Stimulated activated CD4-positive, alpha-beta T cell treated with anti-CD3 and anti-CD28 coated beads, TNF-alpha, amount 100 ng/mL, for 1 hour (primary cell): ENCODE measurements at regions not wholly inside any gene's neighbourhood (a gene's known extent, or its start where the extent isn't known, plus 50 kb on each side); places are given as distances from the start of the nearest gene placed in this dataset.
A peak's percentile ranks its signal among the peaks of the same experiment; 100 is the strongest.

ENCODE experiments used
- DNase-seq, 3 donors: peaks; one replicate each; pipeline ENCODE4 v3.0.0-alpha.2; 2020; ENCODE audit warnings: low read depth in 3 of 3, low spot score in 1 of 3

DNA sequence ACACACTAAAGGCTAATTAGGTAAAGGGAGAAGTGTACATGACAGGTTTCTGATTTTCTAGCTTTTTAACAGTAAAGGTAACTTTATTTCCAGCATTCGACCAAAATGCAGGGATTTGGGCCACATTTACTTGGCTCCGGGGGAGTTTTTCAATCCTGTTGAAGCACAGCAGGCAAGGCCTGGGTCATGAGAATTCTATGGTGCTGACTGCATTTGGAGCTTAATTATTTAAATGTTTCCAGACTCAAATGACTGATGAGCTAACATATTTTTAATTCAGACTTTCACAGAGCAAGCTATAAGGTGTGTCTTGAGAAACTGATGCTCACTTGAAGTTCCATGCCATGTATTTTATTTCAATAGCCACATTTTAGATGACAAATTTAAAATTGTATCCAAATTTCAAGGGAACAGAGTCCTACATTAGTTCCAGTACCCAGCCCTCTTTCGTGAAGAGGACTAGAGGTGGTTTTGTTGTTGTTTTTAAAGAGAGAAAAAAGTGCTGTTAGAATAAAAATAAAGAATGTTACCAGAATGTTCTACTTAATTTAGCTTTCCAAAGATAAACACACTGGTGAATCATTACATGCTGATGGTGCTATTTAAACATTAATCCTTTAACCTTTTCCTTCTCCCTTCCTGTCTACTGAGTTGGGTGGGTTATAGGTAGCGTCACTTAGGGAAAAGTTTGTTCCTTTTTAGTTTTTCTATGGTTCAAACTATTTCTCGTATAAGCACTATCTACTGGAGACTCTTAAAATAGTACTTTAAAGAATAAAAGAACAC lies 82.3 kb upstream of the PHACTR2 start:
- DNase-seq, result no peak

DNA sequence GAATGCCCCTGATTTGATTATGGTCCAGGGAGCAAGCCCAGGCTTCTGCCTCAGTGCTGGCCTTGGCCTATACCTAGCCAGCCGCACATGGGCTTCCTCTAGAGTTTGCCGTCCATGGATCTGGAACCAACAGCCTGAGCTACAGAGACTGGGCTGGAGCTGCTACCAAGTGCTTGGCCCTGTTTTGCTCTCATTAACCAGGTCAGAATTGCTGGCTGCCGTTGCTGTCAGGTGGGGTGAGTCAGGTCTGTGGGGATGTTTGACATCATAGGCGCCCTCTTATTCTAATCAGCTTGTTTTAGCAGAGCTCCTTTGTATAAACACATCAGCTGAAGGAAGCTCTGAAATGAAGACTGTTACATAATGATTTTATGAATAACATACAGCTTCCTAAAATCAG lies 83.1 kb upstream of the PHACTR2 start:
- DNase-seq, result no peak

DNA sequence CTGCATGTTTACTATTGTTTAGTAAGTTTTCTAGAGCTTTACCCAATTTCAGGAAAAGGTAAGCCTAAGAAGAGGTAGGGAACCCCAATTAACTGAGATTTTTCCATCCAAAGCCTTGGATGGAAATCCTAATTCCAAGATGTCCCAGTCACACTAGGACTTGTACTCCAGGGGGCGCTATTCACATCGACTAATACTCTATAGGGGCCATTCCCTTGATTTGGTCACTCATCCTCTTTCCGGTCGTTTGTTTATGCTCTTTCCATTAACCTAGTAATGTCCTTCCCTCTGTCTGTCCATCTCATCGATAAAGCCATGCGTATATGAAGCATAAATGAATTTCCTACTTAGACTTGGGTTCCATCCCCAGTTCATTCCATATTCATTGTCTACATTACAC lies 80.8 kb upstream of the FUCA2 start:
- DNase-seq, result no peak

DNA sequence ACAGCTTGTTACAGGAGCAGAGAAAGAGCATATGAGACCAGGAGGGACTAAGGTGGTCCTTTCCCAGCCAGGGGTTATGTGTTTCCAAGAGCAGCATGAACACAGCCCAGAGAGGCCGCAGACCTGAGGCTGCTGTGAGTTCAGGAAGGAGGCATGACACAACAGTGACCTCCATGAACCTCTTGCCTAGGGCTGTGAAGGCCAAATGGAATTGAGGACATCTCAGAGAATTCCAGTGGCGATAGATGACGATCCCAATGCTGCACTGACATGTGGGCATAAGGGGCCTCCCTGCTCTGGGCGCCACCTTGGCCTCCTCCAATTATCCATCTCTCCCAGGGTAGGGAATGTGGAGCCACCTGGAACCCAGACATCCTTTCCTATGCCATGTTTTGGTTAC lies 79.9 kb upstream of the FUCA2 start:
- no peak for DNase-seq

DNA sequence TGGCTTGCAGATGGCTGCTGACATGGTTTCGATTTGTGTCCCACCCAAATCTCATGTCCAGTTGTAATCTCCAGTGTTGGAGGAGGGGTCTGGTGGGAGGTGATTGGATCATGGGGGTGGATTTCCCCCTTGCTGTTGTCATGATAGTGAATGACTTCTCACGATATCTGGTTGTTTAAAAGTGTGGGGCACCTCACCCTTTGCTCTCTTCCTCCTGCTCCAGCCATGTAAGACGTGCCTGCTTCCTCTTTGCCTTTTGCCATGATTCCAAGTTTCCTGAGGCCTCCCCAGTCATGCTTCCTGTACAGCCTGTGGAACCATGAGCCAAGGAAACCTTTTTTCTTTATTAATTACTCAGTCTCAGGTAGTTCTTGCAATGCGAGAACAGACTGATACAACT lies 77.6 kb upstream of the FUCA2 start:
- no peak for DNase-seq

DNA sequence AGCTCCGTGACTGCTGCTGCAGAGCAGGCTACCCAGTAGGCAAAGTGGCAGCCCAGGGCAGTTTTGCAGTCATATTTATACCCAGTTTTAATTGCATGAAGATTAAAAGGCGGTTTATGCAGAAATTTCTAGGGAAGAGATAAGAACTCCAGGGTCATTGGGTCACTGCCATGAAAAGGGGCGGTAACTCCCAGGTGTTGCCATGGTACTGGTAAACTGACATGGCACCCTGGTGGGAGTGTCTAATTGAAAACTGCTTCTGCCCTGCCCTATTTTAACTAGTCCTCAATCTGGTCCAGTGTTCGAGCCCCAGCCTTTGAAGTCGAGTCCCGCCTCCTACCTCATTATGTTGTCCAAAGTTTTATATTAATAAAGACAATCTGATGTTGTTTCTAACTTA lies 75.0 kb upstream of the FUCA2 start:
- DNase-seq, result no peak

DNA sequence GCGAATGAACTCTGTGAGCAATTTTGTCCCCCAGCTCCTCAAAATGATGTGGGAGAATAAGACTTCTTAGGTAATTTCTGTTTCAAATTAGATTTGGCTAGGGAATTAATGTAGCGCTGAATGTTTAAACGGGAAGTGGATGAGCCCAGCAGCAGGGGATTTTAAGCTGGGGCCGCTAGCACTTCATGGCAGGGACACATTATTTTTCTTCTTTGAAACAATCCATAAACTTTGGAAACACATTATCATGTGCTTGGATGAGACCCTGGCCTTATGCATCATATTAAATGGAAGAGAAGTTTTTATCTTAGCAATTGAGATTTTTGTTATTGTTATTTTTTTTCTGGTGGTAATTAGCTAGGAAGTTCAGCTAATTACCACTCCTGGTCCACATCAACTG lies 74.2 kb upstream of the FUCA2 start:
- DNase-seq, result no peak

DNA sequence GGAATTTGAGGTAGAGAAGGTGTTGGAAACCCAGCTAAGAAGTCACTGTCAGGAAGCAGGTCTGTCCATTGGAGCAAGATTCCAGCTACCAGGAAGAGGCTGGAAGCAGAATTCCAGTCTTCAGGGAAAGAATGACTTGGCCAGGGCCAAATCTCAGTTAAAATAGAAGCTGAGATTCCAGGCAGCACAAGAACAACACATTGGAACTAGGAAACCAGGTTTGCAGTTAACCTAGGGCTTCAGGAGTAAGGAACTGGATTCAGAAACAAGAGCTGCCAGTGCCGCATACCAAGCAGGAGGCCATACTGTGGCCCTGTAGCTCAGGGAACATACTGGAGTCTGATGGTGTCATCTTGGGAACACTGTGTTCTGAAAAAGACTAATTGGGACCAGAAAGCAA lies 73.7 kb upstream of the FUCA2 start:
- DNase-seq, result no peak

DNA sequence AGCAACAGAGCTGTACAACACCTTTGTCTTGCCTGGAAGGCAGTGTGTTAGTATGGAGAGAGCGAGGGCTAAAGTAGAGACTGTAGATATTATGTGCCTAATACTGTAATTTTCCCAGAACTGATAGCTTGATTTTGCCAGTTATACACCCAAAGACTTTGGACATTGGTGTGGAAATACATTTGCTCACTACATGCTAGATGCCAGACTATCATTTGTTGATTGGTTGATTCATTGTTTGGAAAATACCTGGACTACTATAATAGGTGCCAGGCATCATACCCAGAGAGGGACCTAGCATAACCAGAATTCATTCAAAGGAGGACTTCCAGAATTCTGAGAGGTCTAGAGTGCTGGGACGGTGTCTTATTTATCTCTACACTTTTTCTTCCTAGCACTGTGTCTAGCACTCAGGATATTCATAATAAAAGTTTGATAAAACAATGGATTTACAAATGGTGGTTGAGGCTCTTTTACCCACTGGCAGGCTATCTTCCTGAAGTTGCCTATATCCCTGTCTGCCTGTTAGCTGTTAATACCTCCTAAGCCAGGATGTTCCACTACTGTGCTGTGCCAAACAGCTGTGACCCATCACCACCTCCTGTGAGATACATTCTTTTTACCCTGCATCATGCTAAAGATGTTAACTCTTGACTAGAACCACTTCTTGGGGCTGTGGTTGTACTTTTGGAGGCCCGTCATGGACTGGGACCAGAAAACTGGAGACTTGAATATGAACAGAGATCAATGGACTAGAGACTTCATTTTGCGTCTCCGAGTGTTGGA lies 72.2 kb upstream of the FUCA2 start:
- no peak for DNase-seq

DNA sequence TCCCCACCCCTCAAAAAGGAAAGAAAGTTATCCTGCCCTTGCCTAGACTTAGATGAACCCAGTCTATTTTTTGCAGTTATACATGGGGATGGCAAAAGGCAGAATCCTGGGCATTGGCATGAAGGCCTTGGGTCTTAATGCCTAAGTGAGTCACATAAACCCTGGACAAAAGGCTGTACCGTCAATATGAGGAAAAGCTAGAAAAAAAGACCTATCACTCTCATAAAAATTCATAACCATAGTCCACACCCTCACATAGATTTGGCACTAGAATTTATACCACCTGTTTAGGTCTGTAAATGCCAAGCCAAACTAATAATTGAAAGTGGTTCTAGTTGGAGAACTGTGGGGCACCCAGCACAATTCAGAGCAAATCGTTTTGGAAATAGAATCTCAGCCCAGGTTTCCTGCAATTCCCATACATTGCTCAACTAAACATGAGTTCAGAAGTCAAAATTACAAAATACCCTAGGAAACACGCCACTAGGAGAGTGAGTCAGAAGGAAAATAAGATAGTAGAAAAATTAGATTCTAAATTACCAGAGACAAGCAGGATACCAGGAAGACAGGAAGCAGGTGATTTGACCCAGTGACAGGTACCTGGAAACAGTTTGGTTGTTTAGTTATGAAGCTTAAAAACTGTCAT lies 70.4 kb upstream of the FUCA2 start:
- no peak for DNase-seq

DNA sequence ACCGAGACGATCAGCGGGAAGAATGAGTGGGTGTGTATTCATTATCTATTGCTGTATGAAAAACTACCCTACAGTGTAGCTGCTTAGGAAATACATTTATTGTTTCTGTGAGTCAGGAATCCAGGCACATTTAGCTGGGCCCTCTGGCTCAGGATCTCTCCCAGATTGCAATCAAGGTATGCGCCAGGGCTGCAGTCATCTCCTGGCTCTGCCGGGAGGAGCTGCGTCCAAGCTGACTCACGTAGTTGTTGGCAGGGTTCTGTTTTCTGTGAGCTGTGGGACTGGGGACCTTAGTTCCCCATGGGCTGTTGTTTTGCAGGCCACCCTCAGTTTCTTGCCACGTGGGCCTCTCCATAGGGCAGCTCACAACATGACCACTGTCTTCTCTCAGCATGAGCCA lies 68.2 kb upstream of the FUCA2 start:
- DNase-seq, result no peak

DNA sequence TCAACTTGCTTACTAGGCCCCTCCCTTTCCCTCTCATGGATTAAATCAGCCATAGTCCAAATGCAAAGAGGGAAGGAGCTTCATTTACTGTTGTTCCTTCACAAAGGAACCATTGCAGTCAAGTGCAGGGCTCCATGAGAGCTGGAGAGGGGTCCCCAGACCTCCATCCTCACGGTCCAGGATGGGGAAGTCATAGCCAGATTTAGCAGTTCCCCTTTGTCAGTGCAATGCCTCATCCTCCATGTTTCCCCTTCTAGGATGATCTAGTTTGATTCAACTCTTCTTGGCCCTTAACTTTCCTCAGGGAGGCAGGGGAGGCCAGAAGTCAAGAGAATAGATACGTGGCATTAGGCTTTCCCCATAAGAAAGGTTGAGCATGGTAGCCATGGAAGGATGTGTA lies 66.5 kb upstream of the FUCA2 start:
- no peak for DNase-seq

DNA sequence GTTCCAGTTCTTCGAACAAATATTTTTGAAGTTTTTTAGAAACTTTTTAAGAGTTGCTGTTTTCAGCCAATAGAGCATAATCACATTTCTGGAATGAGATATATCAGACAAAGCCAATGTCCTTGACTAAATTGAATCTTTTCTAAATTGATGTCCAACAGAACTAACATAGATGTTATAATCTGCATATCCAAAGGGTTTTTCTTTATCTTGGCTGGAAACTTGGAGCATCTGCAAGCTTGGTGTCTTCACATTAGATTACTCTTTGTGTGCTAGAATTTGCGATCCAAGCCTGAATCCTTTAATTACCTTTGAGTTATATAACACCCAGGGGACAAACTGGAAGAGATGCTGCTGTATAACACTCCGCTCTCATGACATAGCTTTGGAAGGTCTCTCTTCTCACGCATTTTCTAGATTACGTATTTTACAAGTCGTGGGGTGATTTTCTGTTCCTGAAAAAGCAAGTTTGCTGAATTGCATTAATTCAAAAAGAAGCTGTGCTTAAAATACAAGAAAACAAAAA lies 64.4 kb upstream of the FUCA2 start:
- DNase-seq, result no peak

DNA sequence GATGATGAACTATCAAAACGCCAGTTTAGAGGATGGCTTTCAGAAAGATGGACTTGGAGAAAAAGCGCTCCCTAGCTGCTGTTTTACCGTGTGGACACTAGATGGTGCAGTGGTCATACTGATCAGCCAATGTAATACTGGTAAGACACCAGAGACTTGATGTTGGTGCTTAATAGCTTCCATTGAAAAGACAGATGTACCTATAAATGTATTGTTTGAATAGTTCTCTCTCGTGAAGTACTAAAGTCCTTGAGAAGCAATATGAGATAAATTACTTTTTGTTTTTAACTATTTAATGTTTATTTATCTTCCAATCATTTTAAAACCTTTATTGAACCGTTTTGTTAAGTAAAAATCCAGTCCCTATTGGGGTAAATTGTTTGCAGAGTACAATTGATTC lies 63.9 kb upstream of the FUCA2 start:
- DNase-seq, result peak in 2 of 3 donors; percentile 22 to 26

DNA sequence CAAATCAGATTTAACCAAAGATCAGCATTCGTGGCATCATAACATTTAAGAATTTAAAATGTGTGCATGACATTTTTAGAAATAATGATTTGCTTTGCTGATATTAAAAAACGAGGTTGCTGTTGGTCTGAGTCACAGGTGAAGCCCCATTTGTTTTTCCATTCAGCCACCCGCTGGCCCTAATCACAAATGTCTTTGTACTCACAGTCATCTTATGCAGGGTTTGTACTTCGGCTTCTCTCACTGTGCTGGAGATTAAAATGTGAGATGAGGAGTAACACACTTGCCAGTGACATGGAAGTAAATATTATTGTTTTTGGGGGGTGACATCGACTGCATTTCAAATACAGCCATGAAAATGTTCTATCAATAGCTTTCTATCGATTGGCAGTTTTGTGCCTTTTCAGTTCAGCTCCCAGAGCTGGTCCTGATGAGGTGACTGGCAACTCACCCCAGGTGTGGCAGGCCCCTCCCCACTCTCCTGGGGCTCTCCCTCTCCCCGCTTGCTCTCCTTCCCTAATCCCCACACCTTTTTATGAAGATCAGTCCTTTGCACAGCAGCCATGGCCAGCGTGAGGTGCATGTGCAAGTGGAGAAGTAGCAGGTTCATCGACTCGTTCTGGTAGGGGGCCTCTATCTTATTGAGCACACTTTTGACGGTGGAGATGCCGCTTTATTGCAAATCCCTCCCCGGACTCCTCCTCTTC lies 58.8 kb upstream of the FUCA2 start:
- DNase-seq, result no peak

DNA sequence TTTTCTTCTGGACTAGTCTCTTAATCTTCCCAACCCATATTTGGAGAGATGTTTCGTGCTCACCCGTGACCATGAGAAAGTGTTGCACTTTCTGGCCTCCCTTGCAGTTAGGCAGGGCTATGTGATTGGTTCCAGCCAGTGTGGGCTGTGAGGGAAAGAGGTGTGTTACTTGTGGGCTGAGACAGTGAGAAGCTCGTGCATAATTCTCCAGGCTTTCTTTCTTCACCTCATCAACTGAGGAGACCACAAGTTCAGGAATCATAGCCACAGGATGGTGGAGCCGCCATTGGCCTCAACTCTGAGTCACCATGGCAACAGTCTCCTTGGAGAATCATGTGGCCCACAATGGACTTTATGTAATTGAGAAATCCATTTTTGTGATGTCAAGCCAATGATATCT lies 57.5 kb upstream of the FUCA2 start:
- DNase-seq, result no peak

DNA sequence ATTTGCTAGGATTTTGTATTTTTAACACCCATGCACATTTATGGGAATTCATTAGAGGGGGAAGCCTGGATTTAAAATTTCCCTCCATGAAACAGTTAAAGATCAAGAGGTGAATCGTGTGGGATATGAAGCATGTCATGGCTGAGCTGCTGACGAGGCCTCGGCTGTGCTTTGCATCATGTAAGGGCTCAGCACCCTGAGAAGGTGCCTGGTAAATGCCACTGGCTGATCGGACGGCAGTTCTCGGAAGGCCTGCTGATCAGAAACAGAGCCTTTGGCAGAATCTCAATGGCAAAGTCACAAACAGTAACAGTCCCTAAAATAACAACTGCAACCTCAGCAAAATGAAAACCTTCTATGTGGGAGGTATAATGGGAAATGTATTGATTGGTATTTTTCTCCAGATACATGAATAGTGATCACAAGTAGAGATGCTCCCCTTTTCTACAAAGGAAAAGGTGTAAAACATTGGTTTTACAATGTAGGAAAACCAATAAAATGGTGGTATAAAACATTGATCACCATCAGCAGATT lies 53.0 kb upstream of the FUCA2 start:
- no peak for DNase-seq

DNA sequence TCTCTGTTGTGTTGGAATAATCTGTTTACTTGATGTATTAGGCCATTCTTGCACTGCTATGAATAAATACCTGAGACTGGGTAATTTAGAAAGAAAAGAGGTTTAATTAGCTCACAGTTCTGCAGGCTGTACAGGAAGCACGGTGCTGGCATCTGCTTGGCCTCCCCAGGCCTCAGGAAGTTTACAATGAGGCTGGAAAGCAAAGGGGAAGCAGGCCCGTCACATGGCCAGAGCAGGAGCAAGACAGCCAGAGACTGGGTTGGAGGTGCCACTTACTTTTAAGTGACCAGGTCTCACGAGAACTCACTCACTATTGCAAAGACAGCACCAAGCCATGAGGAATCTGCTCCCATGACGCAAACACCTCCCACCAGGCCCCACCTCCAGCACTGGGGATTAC lies 50.6 kb upstream of the FUCA2 start:
- DNase-seq, result no peak
